Tibial nerve (tissue), 4 donors: ENCODE measurements at regions not wholly inside any gene's neighbourhood (a gene's known extent, or its start where the extent isn't known, plus 50 kb on each side); places are given as distances from the start of the nearest gene placed in this dataset.

ENCODE experiments used
- CTCF ChIP-seq, 5 experiments: fragments of 200-600 bp in 3 of 5; fragments of 450-650 bp in 2 of 5; sonication (generic) in 3 of 5; IDR thresholded peaks; one replicate each; pipeline ENCODE4 v1.5.1; 2016 to 2019; ENCODE audit warnings: antibody characterized with exemption in 5 of 5, mild to moderate bottlenecking in 3 of 5, moderate library complexity in 2 of 5
- EP300 ChIP-seq, 2 donors: sonication (generic); formaldehyde crosslinking; IDR thresholded peaks; one replicate each; pipeline ENCODE4 v1.6.1; 2017; ENCODE audit warnings: antibody characterized with exemption in 2 of 2, mild to moderate bottlenecking in 1 of 2
- POLR2A ChIP-seq, 2 donors: fragments of 450-650 bp; IDR thresholded peaks; one replicate each; pipeline ENCODE4 v1.6.1; 2017; ENCODE audit warnings: antibody characterized with exemption in 2 of 2, mild to moderate bottlenecking in 2 of 2, moderate library complexity in 2 of 2

DNA sequence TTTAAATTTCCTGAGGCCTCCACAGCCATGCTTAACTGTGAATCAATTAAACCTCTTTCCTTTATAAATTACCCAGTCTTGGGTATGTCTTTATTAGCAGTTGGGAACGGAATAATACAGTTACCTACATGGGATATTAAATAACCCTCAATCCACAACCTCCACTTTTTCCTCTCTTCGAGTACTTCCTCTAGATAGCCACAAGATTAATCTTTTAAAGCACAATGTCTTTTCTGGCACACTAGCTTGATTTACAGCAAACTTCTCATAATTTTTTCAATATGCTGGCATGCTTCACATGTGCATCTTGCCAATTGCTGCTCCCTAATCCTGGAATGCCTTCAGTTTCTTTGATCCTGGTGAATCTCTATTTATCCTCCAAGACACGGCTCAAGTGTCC, 92.2 kb downstream of the P2RY1 start:
- TF ChIP-seq CTCF (IDR thresholded peaks at IDR 0.05), result no peak
- no peak for TF ChIP-seq POLR2A (IDR thresholded peaks at IDR 0.05)
- TF ChIP-seq EP300 (IDR thresholded peaks at IDR 0.05), result no peak
